B cell (primary cell): ENCODE measurements at regions not wholly inside any gene's neighbourhood (a gene's known extent, or its start where the extent isn't known, plus 50 kb on each side); places are given as distances from the start of the nearest gene placed in this dataset.

Source experiments
- ATAC-seq: fragments of 200-7000 bp; cut with Tn5 transposase; one replicate; pipeline ENCODE4 v1.10.0; 2021; ENCODE audit warnings: low read depth, mild to moderate bottlenecking, moderate number of reproducible peaks, moderate library complexity
- CTCF ChIA-PET: fragments of 350-600 bp; sonication (Branson Sonifier 250); formaldehyde crosslinking; loops from one replicate; lab custom pipeline; 2021; ENCODE audit warnings: antibody characterized with exemption, inconsistent platforms; lab: Charles Lee
- POLR2A ChIA-PET: fragments of 350-600 bp; sonication (Branson Sonifier 250); formaldehyde crosslinking; loops from one replicate; lab custom pipeline; 2021; ENCODE audit warnings: antibody characterized with exemption; lab: Charles Lee
- DNase-seq: peaks from one replicate; pipeline ENCODE4 v3.0.0; 2013
- H2AFZ ChIP-seq: 2 replicates; pipeline ENCODE4 v1.6.1; 2012; ENCODE audit warnings: mild to moderate bottlenecking, low read depth, low read length; ENCODE audit not compliant: insufficient read depth, poor library complexity, severe bottlenecking
- H3K27ac ChIP-seq, 2 donors: 1 replicate in 1 of 2; 2 replicates in 1 of 2; pipeline ENCODE4 v1.5.1; 2012 to 2013; ENCODE audit warnings: low read length in 2 of 2, mild to moderate bottlenecking in 2 of 2, moderate library complexity in 1 of 2
- H3K27me3 ChIP-seq, 4 experiments: fragments of 200-600 bp in 1 of 4; sonication (generic) in 1 of 4; replicated peaks in 1 of 4; 1 replicate in 2 of 4; 2 replicates in 2 of 4; pipeline versions ENCODE4 v1.6.1 to v1.7.0; 2013 to 2016; ENCODE audit warnings: low read length in 3 of 4, mild to moderate bottlenecking in 2 of 4, mixed read lengths in 1 of 4, moderate library complexity in 1 of 4; ENCODE audit not compliant: insufficient read depth in 4 of 4, control insufficient read depth in 3 of 4; ENCODE audit errors: control extremely low read depth in 1 of 4
- H3K36me3 ChIP-seq, 2 experiments: replicated peaks in 1 of 2; 1 replicate in 1 of 2; 2 replicates in 1 of 2; pipeline versions ENCODE4 v1.6.1 to v1.7.1; 2013; ENCODE audit warnings: low read length in 1 of 2; ENCODE audit not compliant: insufficient read depth in 2 of 2, control insufficient read depth in 1 of 2; ENCODE audit errors: control extremely low read depth in 1 of 2, extremely low read depth in 1 of 2
- H3K4me1 ChIP-seq, 2 donors: fragments of 200-600 bp in 1 of 2; sonication (generic) in 1 of 2; 1 replicate in 1 of 2; 2 replicates in 1 of 2; pipeline versions ENCODE4 v1.5.1 to v1.6.1; 2013 to 2017; ENCODE audit warnings: low read length in 2 of 2; ENCODE audit not compliant: control insufficient read depth in 2 of 2, insufficient read depth in 2 of 2
- H3K4me2 ChIP-seq: replicated peaks from 2 replicates; pipeline ENCODE3; 2012; ENCODE audit warnings: mild to moderate bottlenecking, low read depth, low read length; ENCODE audit not compliant: poor library complexity, severe bottlenecking
- H3K4me3 ChIP-seq, 5 experiments: fragments of 200-600 bp in 1 of 5; sonication (generic) in 1 of 5; 1 replicate in 3 of 5; 2 replicates in 2 of 5; pipeline versions ENCODE4 v1.5.1 to v1.7.0; 2011 to 2016; ENCODE audit warnings: low read length in 4 of 5, mild to moderate bottlenecking in 4 of 5, low read depth in 2 of 5, control low read depth in 1 of 5, moderate library complexity in 1 of 5; ENCODE audit not compliant: insufficient read depth in 1 of 5; ENCODE audit errors: control extremely low read depth in 1 of 5, extremely low read depth in 1 of 5
- H3K79me2 ChIP-seq: fragments of 200-600 bp; sonication (generic); one replicate; pipeline ENCODE4 v1.6.0; 2016; ENCODE audit warnings: low read length; ENCODE audit not compliant: control insufficient read depth, insufficient read depth
- H3K9ac ChIP-seq: fragments of 200-600 bp; sonication (generic); 2 replicates; pipeline ENCODE4 v1.6.1; 2017; ENCODE audit warnings: mild to moderate bottlenecking, low read length, moderate library complexity
- H3K9me3 ChIP-seq, 3 donors: one replicate each; pipeline versions ENCODE4 v1.6.1 to v1.7.1; 2013; ENCODE audit warnings: low read length in 2 of 3; ENCODE audit not compliant: control insufficient read depth in 2 of 3, insufficient read depth in 1 of 3; ENCODE audit errors: control extremely low read depth in 1 of 3
- H4K20me1 ChIP-seq: 2 replicates; pipeline ENCODE4 v1.6.0; 2012; ENCODE audit warnings: mild to moderate bottlenecking, low read length; ENCODE audit not compliant: insufficient read depth, control insufficient read depth, poor library complexity, severe bottlenecking
- H3K27ac Mint-ChIP-seq: one replicate; pipeline ENCODE4 v1.8.0; 2021; ENCODE audit warnings: mixed read lengths
- H3K27me3 Mint-ChIP-seq: one replicate; pipeline ENCODE4 v1.8.0; 2021; ENCODE audit warnings: mixed read lengths
- H3K4me1 Mint-ChIP-seq: one replicate; pipeline ENCODE4 v1.8.0; 2021; ENCODE audit warnings: mixed read lengths
- H3K4me3 Mint-ChIP-seq: one replicate; pipeline ENCODE4 v1.8.0; 2021; ENCODE audit warnings: mixed read lengths
- H3K9me3 Mint-ChIP-seq: one replicate; pipeline ENCODE4 v1.8.0; 2022; ENCODE audit warnings: mixed read lengths; ENCODE audit not compliant: insufficient read depth
- EZH2 ChIP-seq: IDR thresholded peaks from 2 replicates; pipeline ENCODE4 v1.6.1; 2012; ENCODE audit warnings: borderline replicate concordance, low read depth, mild to moderate bottlenecking, moderate library complexity, low read length; ENCODE audit not compliant: insufficient read depth, poor library complexity, severe bottlenecking
- WGBS: methylation state at CpG from one replicate; pipeline ENCODE4 v1.1.5; 2013; ENCODE audit warnings: missing lambda C conversion rate; ENCODE audit not compliant: insufficient coverage; 5-methylcytosine and 5-hydroxymethylcytosine counted together
- intact Hi-C: fragments of 100-400 bp; cut with micrococcal nuclease; formaldehyde crosslinking; loops from one replicate; pipeline ENCODE4 v1.10.0; 2022
- TF ChIP-seq, protein P1 (sequence below): fragments of 200-600 bp; IDR thresholded peaks from one replicate; pipeline ENCODE4 v1.8.0; 2022; ENCODE audit warnings: antibody characterized with exemption, mild to moderate bottlenecking

- Histone ChIP-seq H4K20me1 (no peaks in the 10 kb centered on the region), H3K4me3 (no peak overlapping the region), H3K4me1 (no peaks in the 10 kb centered on the region), H3K79me2 (no peaks in the 10 kb centered on the region), H2AFZ (no peak overlapping the region), H3K27ac (no peak overlapping the region), H3K9ac (no peak overlapping the region), H3K36me3 (no peaks in the 10 kb centered on the region), H3K9me3 (no peaks in the 10 kb centered on the region), H3K27me3 (no peaks in the 10 kb centered on the region), H3K4me2 (no peak overlapping the region)
- TF ChIP-seq, protein P1, sequence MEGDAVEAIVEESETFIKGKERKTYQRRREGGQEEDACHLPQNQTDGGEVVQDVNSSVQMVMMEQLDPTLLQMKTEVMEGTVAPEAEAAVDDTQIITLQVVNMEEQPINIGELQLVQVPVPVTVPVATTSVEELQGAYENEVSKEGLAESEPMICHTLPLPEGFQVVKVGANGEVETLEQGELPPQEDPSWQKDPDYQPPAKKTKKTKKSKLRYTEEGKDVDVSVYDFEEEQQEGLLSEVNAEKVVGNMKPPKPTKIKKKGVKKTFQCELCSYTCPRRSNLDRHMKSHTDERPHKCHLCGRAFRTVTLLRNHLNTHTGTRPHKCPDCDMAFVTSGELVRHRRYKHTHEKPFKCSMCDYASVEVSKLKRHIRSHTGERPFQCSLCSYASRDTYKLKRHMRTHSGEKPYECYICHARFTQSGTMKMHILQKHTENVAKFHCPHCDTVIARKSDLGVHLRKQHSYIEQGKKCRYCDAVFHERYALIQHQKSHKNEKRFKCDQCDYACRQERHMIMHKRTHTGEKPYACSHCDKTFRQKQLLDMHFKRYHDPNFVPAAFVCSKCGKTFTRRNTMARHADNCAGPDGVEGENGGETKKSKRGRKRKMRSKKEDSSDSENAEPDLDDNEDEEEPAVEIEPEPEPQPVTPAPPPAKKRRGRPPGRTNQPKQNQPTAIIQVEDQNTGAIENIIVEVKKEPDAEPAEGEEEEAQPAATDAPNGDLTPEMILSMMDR = no peak
- TF ChIP-seq EZH2 = no peak
- POLR2A ChIA-PET = no interaction called here
- DNase-seq (no peak), ATAC-seq (no peak)
- Mint-ChIP-seq H3K4me3 (no peak overlapping the region), H3K27me3 (no peaks in the 10 kb centered on the region), H3K9me3 (no peaks in the 10 kb centered on the region), H3K4me1 (no peaks in the 10 kb centered on the region), H3K27ac (no peak overlapping the region)
- intact Hi-C loops = no loop called here
- no CpG with 5 or more reads among the region's 1 CpG for WGBS
- CTCF ChIA-PET = no interaction called here
These were observed 61.7 kb downstream of the NPS start for GRCh38 chr10:127610816-127611215.

GRCh38 chr10:127614484-127615017 lies 65.4 kb downstream of the NPS start:
- Histone ChIP-seq H3K4me1 (no peaks in the 10 kb centered on the region), H3K4me3 (no peak overlapping the region), H3K36me3 (no peaks in the 10 kb centered on the region), H3K4me2 (no peak overlapping the region), H4K20me1 (no peaks in the 10 kb centered on the region), H2AFZ (no peak overlapping the region), H3K79me2 (no peaks in the 10 kb centered on the region), H3K9me3 (no peaks in the 10 kb centered on the region), H3K27ac (no peak overlapping the region), H3K27me3 (no peaks in the 10 kb centered on the region), H3K9ac (no peak overlapping the region)
- Mint-ChIP-seq H3K9me3 (no peaks in the 10 kb centered on the region), H3K4me1 (no peaks in the 10 kb centered on the region), H3K27ac (no peak overlapping the region), H3K27me3 (no peaks in the 10 kb centered on the region), H3K4me3 (no peak overlapping the region)
- intact Hi-C loops = no loop called here
- 81% methylated on average over 7 of the region's 7 CpGs for WGBS
- DNase-seq (no peak), ATAC-seq (no peak)
- TF ChIP-seq, protein P1 = no peak
- TF ChIP-seq EZH2 = no peak
- CTCF ChIA-PET = no interaction called here
- POLR2A ChIA-PET = no interaction called here
